ENCODE measurements at regions not wholly inside any gene's neighbourhood (a gene's known extent, or its start where the extent isn't known, plus 50 kb on each side); places are given as distances from the start of the nearest gene placed in this dataset.

GRCh38 chr1:226806988-226807387 lies 63.4 kb upstream of the PSEN2 start:
- TF ChIP-seq EP300 (IDR thresholded peaks at IDR 0.05) = no peak
- no peak for TF ChIP-seq CTCF (IDR thresholded peaks at IDR 0.05)
- TF ChIP-seq POLR2A (IDR thresholded peaks at IDR 0.05) = no peak

Data from stomach (tissue), 4 donors.